WERI-Rb-1 (cell line): ENCODE measurements at regions not wholly inside any gene's neighbourhood (a gene's known extent, or its start where the extent isn't known, plus 50 kb on each side); places are given as distances from the start of the nearest gene placed in this dataset.

Experiments used
- DNase-seq: peaks from one replicate; pipeline ENCODE4 v3.0.0-alpha.2; 2020
- H3K27ac ChIP-seq: fragments of 250-450 bp; sonication (Bioruptor Pico); 2 replicates; pipeline ENCODE4 v1.5.1; 2020; ENCODE audit warnings: mild to moderate bottlenecking, moderate library complexity
- H3K27me3 ChIP-seq: fragments of 250-450 bp; sonication (Bioruptor Pico); 2 replicates; pipeline ENCODE4 v1.5.1; 2021; ENCODE audit warnings: mild to moderate bottlenecking, low read depth, moderate library complexity; ENCODE audit not compliant: insufficient read depth, severe bottlenecking
- H3K36me3 ChIP-seq: fragments of 250-450 bp; sonication (Bioruptor Pico); 2 replicates; pipeline ENCODE4 v1.5.1; 2020; ENCODE audit warnings: mild to moderate bottlenecking, moderate library complexity
- H3K4me3 ChIP-seq: 2 replicates; pipeline ENCODE4 v1.5.1; 2011; ENCODE audit warnings: low read depth, mild to moderate bottlenecking, control low read depth, low read length
- H3K9me3 ChIP-seq: fragments of 250-450 bp; sonication (Bioruptor Pico); 2 replicates; pipeline ENCODE4 v1.5.1; 2021; ENCODE audit warnings: mild to moderate bottlenecking, moderate library complexity; ENCODE audit not compliant: severe bottlenecking
- CTCF ChIP-seq: IDR thresholded peaks from 2 replicates; pipeline ENCODE4 v1.5.1; 2011; ENCODE audit warnings: low read depth, mild to moderate bottlenecking, control low read depth, inconsistent platforms, low read length

- Histone ChIP-seq H3K27me3 (peaks cover 6% of the 10 kb centered on the region), H3K4me3 (no peak overlapping the region)
- no peak for DNase-seq
Observed at GRCh38 chr11:25583596-25583995, 748.3 kb upstream of the ANO3 start.

GRCh38 chr11:25587496-25587895 lies 744.4 kb upstream of the ANO3 start:
- DNase-seq, result no peak
- peaks cover 6% of the 10 kb centered on the region for H3K27me3 ChIP-seq

More at GRCh38 chr11:25583596-25583995, 748.3 kb upstream of the ANO3 start:
- H3K9me3 ChIP-seq, result no peaks in the 10 kb centered on the region
- no peak for TF ChIP-seq CTCF
- H3K36me3 ChIP-seq, result no peaks in the 10 kb centered on the region
- no peak overlapping the region for H3K27ac ChIP-seq

GRCh38 chr11:25593221-25593620 lies 738.7 kb upstream of the ANO3 start:
- no peak for TF ChIP-seq CTCF
- H3K27ac ChIP-seq, result no peak overlapping the region
- H3K9me3 ChIP-seq, result no peaks in the 10 kb centered on the region
- no peaks in the 10 kb centered on the region for H3K36me3 ChIP-seq
- no peak overlapping the region for H3K4me3 ChIP-seq
- DNase-seq, result no peak
- H3K27me3 ChIP-seq, result no peaks in the 10 kb centered on the region

More at GRCh38 chr11:25587496-25587895, 744.4 kb upstream of the ANO3 start:
- H3K9me3 ChIP-seq, result no peaks in the 10 kb centered on the region
- H3K4me3 ChIP-seq, result no peak overlapping the region
- TF ChIP-seq CTCF, result no peak
- H3K36me3 ChIP-seq, result no peaks in the 10 kb centered on the region
- H3K27ac ChIP-seq, result no peak overlapping the region

- Histone ChIP-seq H3K27me3 (no peaks in the 10 kb centered on the region), H3K36me3 (no peaks in the 10 kb centered on the region), H3K27ac (no peak overlapping the region), H3K9me3 (no peaks in the 10 kb centered on the region), H3K4me3 (no peak overlapping the region)
- TF ChIP-seq CTCF, result no peak
- DNase-seq, result no peak
Observed at GRCh38 chr11:25596701-25597100, 735.2 kb upstream of the ANO3 start.

GRCh38 chr11:25597696-25598095 lies 734.2 kb upstream of the ANO3 start:
- no peak for TF ChIP-seq CTCF
- Histone ChIP-seq H3K9me3 (no peaks in the 10 kb centered on the region), H3K27me3 (no peaks in the 10 kb centered on the region), H3K27ac (no peak overlapping the region), H3K36me3 (no peaks in the 10 kb centered on the region), H3K4me3 (no peak overlapping the region)
- no peak for DNase-seq

- no peaks in the 10 kb centered on the region for H3K27me3 ChIP-seq
- no peak for TF ChIP-seq CTCF
- no peak for DNase-seq
- no peak overlapping the region for H3K4me3 ChIP-seq
- H3K27ac ChIP-seq, result no peak overlapping the region
- H3K9me3 ChIP-seq, result peaks cover 4% of the 10 kb centered on the region
- H3K36me3 ChIP-seq, result no peaks in the 10 kb centered on the region
Observed at GRCh38 chr11:25602149-25602548, 729.8 kb upstream of the ANO3 start.
